Right atrium auricular region (tissue), 2 donors: ENCODE measurements at regions not wholly inside any gene's neighbourhood (a gene's known extent, or its start where the extent isn't known, plus 50 kb on each side); places are given as distances from the start of the nearest gene placed in this dataset.

Source experiments
- DNase-seq: peaks from one replicate; pipeline ENCODE4 v3.0.0-alpha.2; 2019; ENCODE audit warnings: low spot score
- H3K27ac ChIP-seq, 2 donors: fragments of 200-600 bp; sonication (generic); 1 replicate in 1 of 2; 2 replicates in 1 of 2; pipeline ENCODE4 v1.5.1; 2016 to 2019
- H3K27me3 ChIP-seq, 2 donors: fragments of 200-600 bp; sonication (generic); one replicate each; pipeline versions ENCODE4 v1.5.1 to v1.6.0; 2017 to 2019
- H3K36me3 ChIP-seq: fragments of 200-600 bp; sonication (generic); one replicate; pipeline ENCODE4 v1.5.1; 2016
- H3K4me1 ChIP-seq, 2 donors: fragments of 200-600 bp; sonication (generic); one replicate each; pipeline versions ENCODE4 v1.5.1 to v1.6.0; 2017 to 2019
- H3K4me3 ChIP-seq, 2 donors: fragments of 200-600 bp; sonication (generic); 1 replicate in 1 of 2; 2 replicates in 1 of 2; pipeline ENCODE4 v1.5.1; 2017 to 2019; ENCODE audit warnings: mild to moderate bottlenecking in 1 of 2, moderate library complexity in 1 of 2
- H3K9me3 ChIP-seq, 2 donors: fragments of 200-600 bp; sonication (generic); one replicate each; pipeline ENCODE4 v1.5.1; 2019
- CTCF ChIP-seq, 2 donors: fragments of 200-600 bp; sonication (generic); IDR thresholded peaks; one replicate each; pipeline ENCODE4 v1.5.1; 2019; ENCODE audit warnings: antibody characterized with exemption in 2 of 2

GRCh38 chr13:67643516-67644055 lies 413.4 kb upstream of the PCDH9 start:
- H3K27me3 ChIP-seq, result no peaks in the 10 kb centered on the region
- no peak overlapping the region for H3K4me3 ChIP-seq
- no peaks in the 10 kb centered on the region for H3K4me1 ChIP-seq
- no peaks in the 10 kb centered on the region for H3K9me3 ChIP-seq
- DNase-seq, result no peak
- no peaks in the 10 kb centered on the region for H3K36me3 ChIP-seq
- no peak overlapping the region for H3K27ac ChIP-seq
- no peak for TF ChIP-seq CTCF (IDR thresholded peaks at IDR 0.05)

GRCh38 chr13:67642657-67643056 lies 412.5 kb upstream of the PCDH9 start:
- Histone ChIP-seq H3K27ac (no peak overlapping the region), H3K4me3 (no peak overlapping the region), H3K4me1 (no peaks in the 10 kb centered on the region), H3K9me3 (no peaks in the 10 kb centered on the region), H3K36me3 (no peaks in the 10 kb centered on the region), H3K27me3 (no peaks in the 10 kb centered on the region)
- no peak for DNase-seq
- TF ChIP-seq CTCF (IDR thresholded peaks at IDR 0.05), result no peak

GRCh38 chr13:67635754-67636153 lies 405.6 kb upstream of the PCDH9 start:
- DNase-seq, result no peak
- TF ChIP-seq CTCF (IDR thresholded peaks at IDR 0.05), result no peak

GRCh38 chr13:67632590-67632989 lies 402.5 kb upstream of the PCDH9 start:
- no peaks in the 10 kb centered on the region for H3K4me1 ChIP-seq
- no peak overlapping the region for H3K4me3 ChIP-seq
- no peak overlapping the region for H3K27ac ChIP-seq
- H3K27me3 ChIP-seq, result no peaks in the 10 kb centered on the region
- no peak for TF ChIP-seq CTCF (IDR thresholded peaks at IDR 0.05)
- H3K36me3 ChIP-seq, result no peaks in the 10 kb centered on the region
- no peaks in the 10 kb centered on the region for H3K9me3 ChIP-seq
- no peak for DNase-seq

More at GRCh38 chr13:67635754-67636153, 405.6 kb upstream of the PCDH9 start:
- Histone ChIP-seq H3K9me3 (no peaks in the 10 kb centered on the region), H3K27me3 (no peaks in the 10 kb centered on the region), H3K27ac (no peak overlapping the region), H3K36me3 (no peaks in the 10 kb centered on the region), H3K4me1 (no peaks in the 10 kb centered on the region), H3K4me3 (no peak overlapping the region)

GRCh38 chr13:67630640-67631039 lies 400.5 kb upstream of the PCDH9 start:
- Histone ChIP-seq H3K27ac (no peak overlapping the region), H3K4me3 (no peak overlapping the region), H3K9me3 (no peaks in the 10 kb centered on the region), H3K36me3 (no peaks in the 10 kb centered on the region), H3K27me3 (no peaks in the 10 kb centered on the region), H3K4me1 (no peaks in the 10 kb centered on the region)
- no peak for DNase-seq
- TF ChIP-seq CTCF (IDR thresholded peaks at IDR 0.05), result no peak

- Histone ChIP-seq H3K9me3 (no peaks in the 10 kb centered on the region), H3K27me3 (no peaks in the 10 kb centered on the region), H3K36me3 (no peaks in the 10 kb centered on the region), H3K4me1 (no peaks in the 10 kb centered on the region), H3K4me3 (no peak overlapping the region), H3K27ac (no peak overlapping the region)
- no peak for DNase-seq
- no peak for TF ChIP-seq CTCF (IDR thresholded peaks at IDR 0.05)
Measured at GRCh38 chr13:67623630-67624029, 393.5 kb upstream of the PCDH9 start.
